NB4 (cell line): ENCODE measurements at regions not wholly inside any gene's neighbourhood (a gene's known extent, or its start where the extent isn't known, plus 50 kb on each side); places are given as distances from the start of the nearest gene placed in this dataset.
"Not testable (repeated sequence)": the region's sequence is repeated elsewhere in the genome, so short reads cannot be mapped to it uniquely, and the experiment has no call there.

Source experiments
- DNase-seq: peaks from one replicate; pipeline ENCODE4 v3.0.0; 2010; ENCODE audit warnings: low read depth
- H3K4me3 ChIP-seq: one replicate; pipeline ENCODE4 v1.5.1; 2011; ENCODE audit warnings: mild to moderate bottlenecking, low read depth, low read length, moderate library complexity
- MYC ChIP-seq: IDR thresholded peaks from 2 replicates; pipeline ENCODE4 v1.6.1; 2011; ENCODE audit warnings: low read depth, low read length
- POLR2A ChIP-seq: IDR thresholded peaks from 2 replicates; pipeline ENCODE4 v1.6.1; 2011; ENCODE audit warnings: mild to moderate bottlenecking; ENCODE audit not compliant: insufficient read length; ENCODE audit errors: extremely low read depth
- TF ChIP-seq, protein P1 (sequence below): IDR thresholded peaks from one replicate; pipeline ENCODE4 v1.5.1; 2012; ENCODE audit warnings: low read depth, low read length
- TF ChIP-seq, protein P2 (sequence below): IDR thresholded peaks from 2 replicates; pipeline ENCODE4 v1.6.1; 2011; ENCODE audit warnings: low read depth, low read length

DNA sequence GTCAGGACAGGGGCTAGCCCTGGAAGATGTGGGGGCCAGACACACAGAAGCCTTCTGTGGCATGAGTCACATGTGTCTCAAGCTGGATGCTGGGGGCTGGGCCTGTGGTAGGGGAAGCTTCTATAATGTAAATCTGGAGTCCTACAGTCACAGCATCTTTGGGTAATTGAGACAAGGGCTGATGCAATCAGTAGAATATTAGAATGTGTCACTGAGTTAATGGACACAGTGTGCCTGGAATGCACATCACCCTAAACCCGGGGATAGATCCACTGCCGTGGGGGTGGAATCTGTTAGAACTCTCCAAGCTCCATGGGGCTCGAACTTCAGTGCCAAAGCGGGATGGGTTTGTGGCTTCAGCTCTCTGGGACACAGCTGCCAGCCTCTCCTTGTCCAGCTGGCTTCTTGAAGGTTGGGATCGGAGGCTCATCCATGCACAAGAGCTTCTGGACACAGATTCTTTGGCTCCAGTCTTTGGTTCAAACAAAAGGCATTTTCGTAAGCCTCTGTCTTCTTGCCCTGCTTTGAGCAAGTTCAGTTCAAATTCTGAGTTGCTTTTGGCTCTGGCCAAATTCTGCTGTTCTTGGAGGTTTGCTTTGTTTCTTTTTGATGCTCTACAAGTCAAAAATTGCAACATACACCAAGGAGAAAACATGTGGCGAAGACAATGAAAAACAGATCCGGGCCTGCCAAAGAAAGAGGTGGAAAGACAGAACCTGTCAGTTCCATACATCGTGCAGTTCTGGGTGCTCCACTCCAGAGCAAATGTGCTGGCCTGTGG is 194.8 kb upstream of the ZNF32 start:
- DNase-seq = peak; percentile 18
- no peak for TF ChIP-seq MYC
- TF ChIP-seq, protein P1, sequence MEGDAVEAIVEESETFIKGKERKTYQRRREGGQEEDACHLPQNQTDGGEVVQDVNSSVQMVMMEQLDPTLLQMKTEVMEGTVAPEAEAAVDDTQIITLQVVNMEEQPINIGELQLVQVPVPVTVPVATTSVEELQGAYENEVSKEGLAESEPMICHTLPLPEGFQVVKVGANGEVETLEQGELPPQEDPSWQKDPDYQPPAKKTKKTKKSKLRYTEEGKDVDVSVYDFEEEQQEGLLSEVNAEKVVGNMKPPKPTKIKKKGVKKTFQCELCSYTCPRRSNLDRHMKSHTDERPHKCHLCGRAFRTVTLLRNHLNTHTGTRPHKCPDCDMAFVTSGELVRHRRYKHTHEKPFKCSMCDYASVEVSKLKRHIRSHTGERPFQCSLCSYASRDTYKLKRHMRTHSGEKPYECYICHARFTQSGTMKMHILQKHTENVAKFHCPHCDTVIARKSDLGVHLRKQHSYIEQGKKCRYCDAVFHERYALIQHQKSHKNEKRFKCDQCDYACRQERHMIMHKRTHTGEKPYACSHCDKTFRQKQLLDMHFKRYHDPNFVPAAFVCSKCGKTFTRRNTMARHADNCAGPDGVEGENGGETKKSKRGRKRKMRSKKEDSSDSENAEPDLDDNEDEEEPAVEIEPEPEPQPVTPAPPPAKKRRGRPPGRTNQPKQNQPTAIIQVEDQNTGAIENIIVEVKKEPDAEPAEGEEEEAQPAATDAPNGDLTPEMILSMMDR = no peak
- TF ChIP-seq, protein P2, sequence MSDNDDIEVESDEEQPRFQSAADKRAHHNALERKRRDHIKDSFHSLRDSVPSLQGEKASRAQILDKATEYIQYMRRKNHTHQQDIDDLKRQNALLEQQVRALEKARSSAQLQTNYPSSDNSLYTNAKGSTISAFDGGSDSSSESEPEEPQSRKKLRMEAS = no peak
- TF ChIP-seq POLR2A = no peak

DNA sequence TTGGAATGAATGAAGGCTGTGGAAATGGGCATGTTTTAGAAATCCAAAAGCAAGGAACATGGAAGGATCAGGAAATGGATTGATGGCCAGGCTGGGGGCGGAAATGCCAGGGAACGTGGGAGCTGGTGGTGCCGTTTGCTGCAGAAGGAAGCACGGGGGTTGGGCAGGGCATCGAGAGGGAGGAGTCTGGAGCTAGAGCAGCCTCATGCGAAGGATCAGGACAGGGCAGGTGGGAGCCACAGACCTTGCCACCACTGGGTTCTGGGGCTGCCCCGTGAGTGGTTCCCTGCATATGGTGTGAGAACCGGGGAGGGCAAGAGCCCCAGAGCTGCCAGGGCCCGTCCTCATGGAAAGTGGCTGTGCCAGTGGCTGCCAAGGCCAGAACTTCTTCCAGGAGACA is 193.8 kb upstream of the ZNF32 start:
- no peak for DNase-seq
- TF ChIP-seq, protein P1 = no peak
- TF ChIP-seq, protein P2 = no peak
- no peak for TF ChIP-seq MYC
- TF ChIP-seq POLR2A = no peak
- H3K4me3 ChIP-seq = no peak overlapping the region

More for the DNA sequence above, 194.8 kb upstream of the ZNF32 start:
- no peak overlapping the region for H3K4me3 ChIP-seq

DNA sequence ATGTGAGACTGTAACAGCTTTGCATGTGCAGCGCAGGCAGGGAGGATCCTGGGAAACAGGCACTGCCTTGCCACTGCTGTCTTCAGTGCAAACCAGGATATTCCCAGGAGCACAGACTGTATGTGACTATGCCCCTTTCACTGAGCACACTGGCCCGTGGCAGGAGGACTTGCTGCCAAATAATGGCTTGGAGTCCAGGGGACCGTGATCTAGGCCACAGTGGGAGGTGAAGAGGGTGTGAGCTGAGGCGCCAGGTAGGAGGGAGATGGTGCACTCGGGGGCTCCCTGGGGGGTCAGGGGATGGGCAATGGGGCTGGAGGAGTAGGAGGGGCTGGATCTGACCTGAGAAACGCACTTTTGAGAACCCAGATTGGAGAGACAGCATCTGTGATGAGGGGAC is 193.4 kb upstream of the ZNF32 start:
- H3K4me3 ChIP-seq = no peak overlapping the region
- TF ChIP-seq, protein P1 = no peak
- TF ChIP-seq POLR2A = no peak
- TF ChIP-seq MYC = no peak
- TF ChIP-seq, protein P2 = no peak
- DNase-seq = no peak

DNA sequence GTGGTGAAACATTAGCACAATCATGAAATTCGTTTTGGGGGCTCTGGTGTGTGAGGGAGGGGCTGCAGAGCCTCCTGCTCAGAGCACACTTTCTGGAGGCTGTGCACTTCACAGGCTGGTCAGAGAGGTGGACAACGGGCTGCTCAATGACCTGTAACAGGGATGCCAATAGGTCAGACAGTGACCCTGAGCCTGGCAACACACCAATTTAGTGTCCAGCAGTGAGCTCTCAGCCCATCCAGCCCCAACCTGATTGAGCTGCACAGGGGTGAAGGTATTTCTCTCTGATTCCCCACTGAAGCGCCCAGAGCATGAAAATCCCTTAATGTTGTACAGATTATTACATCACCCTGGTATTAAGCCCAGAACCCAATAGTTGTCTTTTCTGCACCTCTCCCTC is 191.3 kb upstream of the ZNF32 start:
- no peak for TF ChIP-seq MYC
- TF ChIP-seq, protein P2 = no peak
- TF ChIP-seq POLR2A = no peak
- TF ChIP-seq, protein P1 = no peak
- DNase-seq = no peak
- no peak overlapping the region for H3K4me3 ChIP-seq

DNA sequence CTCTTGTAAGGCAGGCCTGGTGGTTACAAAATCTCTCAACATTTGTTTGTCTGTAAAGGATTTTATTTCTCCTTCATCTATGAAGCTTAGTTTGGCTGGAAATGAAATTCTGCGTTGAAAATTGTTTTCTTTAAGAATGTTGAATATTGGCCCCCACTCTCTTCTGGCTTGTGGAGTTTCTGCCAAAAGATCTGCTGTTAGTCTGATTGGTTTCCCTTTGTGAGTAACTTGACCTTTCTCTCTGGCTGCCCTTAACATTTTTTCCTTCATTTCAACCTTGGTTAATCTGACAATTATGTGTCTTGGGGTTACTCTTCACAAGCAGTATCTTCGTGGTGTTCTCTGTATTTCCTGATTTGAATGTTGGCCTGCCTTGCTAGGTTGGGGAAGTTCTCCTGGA is 186.1 kb upstream of the ZNF32 start:
- not testable (repeated sequence) for DNase-seq, H3K4me3 ChIP-seq

DNA sequence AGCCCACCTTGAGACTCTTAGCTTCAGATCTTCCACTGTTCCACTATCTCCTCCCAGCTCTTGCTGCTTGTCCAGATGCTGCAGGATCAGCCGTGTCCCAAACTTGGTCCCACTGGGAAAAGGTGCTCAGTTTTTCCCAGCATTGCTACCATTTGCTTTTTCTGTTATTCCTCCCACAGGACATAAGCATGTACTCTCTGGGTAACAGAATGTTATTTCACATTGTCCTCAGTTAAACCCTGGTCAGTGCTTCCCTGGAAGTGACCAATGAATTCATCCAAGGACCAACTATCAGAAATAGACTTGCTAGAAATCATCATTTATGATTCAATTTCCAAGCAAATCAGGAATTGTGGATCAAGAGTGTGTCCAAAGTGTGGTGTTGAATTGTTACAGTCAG is 179.2 kb upstream of the ZNF32 start:
- H3K4me3 ChIP-seq = no peak overlapping the region
- TF ChIP-seq, protein P1 = no peak
- TF ChIP-seq MYC (no peak), POLR2A (no peak)
- TF ChIP-seq, protein P2 = no peak
- DNase-seq = no peak
